SK-N-SH (cell line): ENCODE measurements at regions not wholly inside any gene's neighbourhood (a gene's known extent, or its start where the extent isn't known, plus 50 kb on each side); places are given as distances from the start of the nearest gene placed in this dataset.

Experiments used
- CTCF ChIA-PET: fragments of 300-600, 350-600 bp; formaldehyde crosslinking; extraction: SDS; loops from one replicate; lab custom pipeline; 2021; lab: Yijun Ruan, JAX
- POLR2A ChIA-PET: fragments of 350-600 bp; sonication (Branson Sonifier 250); formaldehyde crosslinking; extraction: SDS; loops from one replicate; lab custom pipeline; 2020; ENCODE audit warnings: antibody characterized with exemption, inconsistent platforms; lab: Yijun Ruan, JAX
- DNase-seq: peaks from one replicate; pipeline ENCODE4 v3.0.0; 2012
- H2AFZ ChIP-seq: fragments of 200-600 bp; sonication (generic); 2 replicates; pipeline ENCODE4 v1.8.1; 2016; ENCODE audit warnings: antibody characterized with exemption, mild to moderate bottlenecking, low read depth
- H3F3A ChIP-seq: fragments of 200-600 bp; sonication (generic); replicated peaks from 2 replicates; pipeline ENCODE3; 2016; ENCODE audit warnings: antibody characterized with exemption, mild to moderate bottlenecking; ENCODE audit not compliant: insufficient read depth
- H3K27ac ChIP-seq, 2 experiments: fragments of 200-500 bp in 1 of 2; fragments of 200-600 bp in 1 of 2; sonication (Bioruptor generic) in 1 of 2; sonication (generic), shearing (Covaris generic) in 1 of 2; 2 replicates each; pipeline versions ENCODE4 v1.5.1 to v1.6.1; 2014 to 2016; ENCODE audit warnings: low read depth in 2 of 2, inconsistent platforms in 1 of 2, low read length in 1 of 2, mild to moderate bottlenecking in 1 of 2, mixed read lengths in 1 of 2
- H3K27me3 ChIP-seq: fragments of 200-600 bp; sonication (generic), shearing (Covaris generic); 2 replicates; pipeline ENCODE4 v1.6.1; 2016; ENCODE audit warnings: mixed run types; ENCODE audit not compliant: insufficient read depth
- H3K36me3 ChIP-seq, 2 experiments: fragments of 200-500 bp in 1 of 2; fragments of 200-600 bp in 1 of 2; sonication (Bioruptor generic) in 1 of 2; sonication (generic) in 1 of 2; replicated peaks in 1 of 2; 2 replicates each; pipeline versions ENCODE3 to v1.5.1; 2014 to 2016; ENCODE audit warnings: low read length in 1 of 2, mild to moderate bottlenecking in 1 of 2; ENCODE audit not compliant: insufficient read depth in 2 of 2, control insufficient read depth in 1 of 2
- H3K4me1 ChIP-seq, 2 experiments: fragments of 200-500 bp in 1 of 2; fragments of 200-600 bp in 1 of 2; sonication (Bioruptor generic) in 1 of 2; sonication (generic), shearing (Covaris generic) in 1 of 2; 2 replicates each; pipeline versions ENCODE4 v1.5.1 to v1.6.1; 2014 to 2016; ENCODE audit warnings: low read depth in 1 of 2, low read length in 1 of 2, mixed run types in 1 of 2; ENCODE audit not compliant: insufficient read depth in 2 of 2, control insufficient read depth in 1 of 2
- H3K4me2 ChIP-seq: fragments of 200-600 bp; sonication (generic), shearing (Covaris generic); 2 replicates; pipeline ENCODE4 v1.6.1; 2017; ENCODE audit warnings: mixed run types
- H3K4me3 ChIP-seq, 2 experiments: fragments of 200-500 bp in 1 of 2; fragments of 200-600 bp in 1 of 2; sonication (Bioruptor generic) in 1 of 2; sonication (generic), shearing (Covaris generic) in 1 of 2; 2 replicates each; pipeline versions ENCODE4 v1.5.1 to v1.8.1; 2014 to 2016; ENCODE audit warnings: low read depth in 2 of 2, inconsistent platforms in 1 of 2, low read length in 1 of 2, mild to moderate bottlenecking in 1 of 2, mixed read lengths in 1 of 2, moderate library complexity in 1 of 2
- H3K79me2 ChIP-seq: fragments of 200-600 bp; sonication (generic); 2 replicates; pipeline ENCODE4 v1.8.1; 2017; ENCODE audit warnings: mild to moderate bottlenecking; ENCODE audit not compliant: insufficient read depth
- H3K9ac ChIP-seq: fragments of 200-600 bp; sonication (generic); 2 replicates; pipeline ENCODE4 v1.6.1; 2017; ENCODE audit warnings: mixed run types
- H3K9me2 ChIP-seq: fragments of 200-600 bp; sonication (generic); 2 replicates; pipeline ENCODE4 v1.6.1; 2017; ENCODE audit warnings: mixed run types
- H3K9me3 ChIP-seq: fragments of 200-600 bp; sonication (generic); 2 replicates; pipeline ENCODE4 v1.6.1; 2017; ENCODE audit warnings: mixed run types, mild to moderate bottlenecking, moderate library complexity
- H4K20me1 ChIP-seq: fragments of 200-600 bp; sonication (generic); 2 replicates; pipeline ENCODE4 v1.6.1; 2017; ENCODE audit warnings: mild to moderate bottlenecking, mixed run types; ENCODE audit not compliant: insufficient read depth
- CHD2 ChIP-seq: fragments of 150-350 bp; IDR thresholded peaks from 2 replicates; pipeline ENCODE4 v1.6.1; 2018; ENCODE audit warnings: low read length; ENCODE audit not compliant: partially characterized antibody
- CTCF ChIP-seq: fragments of 200-600 bp; sonication (generic); IDR thresholded peaks from 2 replicates; pipeline ENCODE4 v1.6.1; 2017; ENCODE audit warnings: antibody characterized with exemption, mild to moderate bottlenecking, moderate library complexity
- MAX ChIP-seq: IDR thresholded peaks from 2 replicates; pipeline ENCODE4 v1.4.0; 2012; ENCODE audit warnings: low read depth
- MEF2A ChIP-seq: IDR thresholded peaks from 2 replicates; pipeline ENCODE4 v1.4.0; 2012; ENCODE audit warnings: low read depth, borderline replicate concordance
- MXI1 ChIP-seq: IDR thresholded peaks from 2 replicates; pipeline ENCODE4 v1.6.1; 2012; ENCODE audit warnings: mild to moderate bottlenecking, low read depth, low read length, improper control_type of control experiment
- NFIC ChIP-seq: IDR thresholded peaks from 2 replicates; pipeline ENCODE4 v1.4.0; 2012; ENCODE audit warnings: borderline replicate concordance
- PBX3 ChIP-seq: IDR thresholded peaks from 2 replicates; pipeline ENCODE4; 2012
- POLR2AphosphoS5 ChIP-seq: IDR thresholded peaks from 2 replicates; pipeline ENCODE4 v1.6.1; 2012; ENCODE audit warnings: low read depth, low read length
- SIN3A ChIP-seq: IDR thresholded peaks from 2 replicates; pipeline ENCODE4 v1.6.1; 2012; ENCODE audit warnings: low read depth, mild to moderate bottlenecking, low read length, moderate library complexity, borderline replicate concordance
- SMC3 ChIP-seq: IDR thresholded peaks from 2 replicates; pipeline ENCODE4 v1.6.1; 2012; ENCODE audit warnings: low read depth, low read length, improper control_type of control experiment
- TAF1 ChIP-seq: IDR thresholded peaks from 2 replicates; pipeline ENCODE4 v1.6.1; 2012; ENCODE audit warnings: low read depth, mild to moderate bottlenecking, low read length, moderate library complexity, borderline replicate concordance
- TEAD4 ChIP-seq: IDR thresholded peaks from 2 replicates; pipeline ENCODE4 v1.4.0; 2012; ENCODE audit warnings: mild to moderate bottlenecking, borderline replicate concordance; ENCODE audit not compliant: insufficient read depth
- USF1 ChIP-seq: IDR thresholded peaks from 2 replicates; pipeline ENCODE4 v1.4.0; 2012; ENCODE audit warnings: low read depth, borderline replicate concordance
- YY1 ChIP-seq: IDR thresholded peaks from 2 replicates; pipeline ENCODE4 v1.4.0; 2012; ENCODE audit warnings: low read depth, mild to moderate bottlenecking
- WGBS: methylation state at CpG from one replicate; pipeline ENCODE4 v1.1.6; 2017; ENCODE audit warnings: low lambda C conversion rate; 5-methylcytosine and 5-hydroxymethylcytosine counted together

GRCh38 chr10:83605783-83606630, 533.3 kb upstream of the GHITM start:
- Histone ChIP-seq H3K36me3 (no peaks in the 10 kb centered on the region), H3K9me3 (no peaks in the 10 kb centered on the region), H2AFZ (no peak overlapping the region), H4K20me1 (no peaks in the 10 kb centered on the region), H3K4me3 (no peak overlapping the region), H3K4me2 (no peak overlapping the region; the same call in 1 of the 2 replicates), H3K9me2 (no peaks in the 10 kb centered on the region), H3K27me3 (no peaks in the 10 kb centered on the region), H3K9ac (no peak overlapping the region), H3K79me2 (no peaks in the 10 kb centered on the region), H3F3A (no peaks in the 10 kb centered on the region), H3K4me1 (peaks cover 3 to 8% of the 10 kb centered on the region in 2 experiments; a peak in 2 of 4 replicates), H3K27ac (no peak overlapping the region)
- 33% methylated on average over 2 of the region's 2 CpGs for WGBS
- TF ChIP-seq CHD2 (no peak), SIN3A (no peak), MAX (no peak), POLR2AphosphoS5 (no peak), TEAD4 (no peak), MEF2A (no peak), TAF1 (no peak), CTCF (no peak), NFIC (no peak), PBX3 (no peak), USF1 (no peak), SMC3 (no peak), MXI1 (no peak), YY1 (no peak)
- CTCF ChIA-PET = interaction anchor here (0.6 kb wide), 1 partner anchor 102 kb away, joined by 3 read pairs; no protein-coding TSS in a partner anchor
- DNase-seq = peak; percentile 6
- POLR2A ChIA-PET = no interaction called here
